Pulmonary artery endothelial cell (primary cell): ENCODE measurements at regions not wholly inside any gene's neighbourhood (a gene's known extent, or its start where the extent isn't known, plus 50 kb on each side); places are given as distances from the start of the nearest gene placed in this dataset.
"Not testable (repeated sequence)": the region's sequence is repeated elsewhere in the genome, so short reads cannot be mapped to it uniquely, and the experiment has no call there.

ENCODE experiments used
- DNase-seq: peaks from one replicate; pipeline ENCODE4 v3.0.0-alpha.2; 2011; ENCODE audit warnings: low read depth, low spot score

- DNase-seq: no peak
Measured at GRCh38 chr9:30201024-30201423, 2183.4 kb upstream of the ACO1 start.

GRCh38 chr9:30235068-30235467 lies 2149.4 kb upstream of the ACO1 start:
- no peak for DNase-seq

- no peak for DNase-seq
Measured at GRCh38 chr9:30235564-30235963, 2148.9 kb upstream of the ACO1 start.

- no peak for DNase-seq
Measured at GRCh38 chr9:30239878-30240277, 2144.6 kb upstream of the ACO1 start.

- DNase-seq: no peak
Measured at GRCh38 chr9:30243467-30243866, 2141.0 kb upstream of the ACO1 start.

- no peak for DNase-seq
Measured at GRCh38 chr9:30244877-30245276, 2139.6 kb upstream of the ACO1 start.

- DNase-seq: no peak
Measured at GRCh38 chr9:30250872-30251271, 2133.6 kb upstream of the ACO1 start.

- no peak for DNase-seq
Measured at GRCh38 chr9:30258094-30258493, 2126.3 kb upstream of the ACO1 start.

GRCh38 chr9:30280229-30280900 lies 2104.1 kb upstream of the ACO1 start:
- no peak for DNase-seq

GRCh38 chr9:30289435-30289834 lies 2095.0 kb upstream of the ACO1 start:
- no peak for DNase-seq

GRCh38 chr9:30292026-30292425 lies 2092.4 kb upstream of the ACO1 start:
- DNase-seq: not testable (repeated sequence)

- no peak for DNase-seq
Measured at GRCh38 chr9:30293231-30293630, 2091.2 kb upstream of the ACO1 start.

GRCh38 chr9:30299126-30299780 lies 2085.2 kb upstream of the ACO1 start:
- no peak for DNase-seq

- DNase-seq: no peak
Measured at GRCh38 chr9:30301271-30301963, 2083.0 kb upstream of the ACO1 start.

GRCh38 chr9:30310711-30311110 lies 2073.7 kb upstream of the ACO1 start:
- DNase-seq: no peak

- DNase-seq: no peak
Measured at GRCh38 chr9:30329431-30329830, 2055.0 kb upstream of the ACO1 start.

GRCh38 chr9:30348904-30349303 lies 2035.5 kb upstream of the ACO1 start:
- DNase-seq: no peak

- DNase-seq: no peak
Measured at GRCh38 chr9:30349526-30350513, 2034.6 kb upstream of the ACO1 start.

- DNase-seq: no peak
Measured at GRCh38 chr9:30356221-30356620, 2028.2 kb upstream of the ACO1 start.

GRCh38 chr9:30362373-30362772 lies 2022.1 kb upstream of the ACO1 start:
- no peak for DNase-seq

GRCh38 chr9:30366140-30366539 lies 2018.3 kb upstream of the ACO1 start:
- not testable (repeated sequence) for DNase-seq
